Tibial artery (tissue), 4 donors: ENCODE measurements at regions not wholly inside any gene's neighbourhood (a gene's known extent, or its start where the extent isn't known, plus 50 kb on each side); places are given as distances from the start of the nearest gene placed in this dataset.

Source experiments
- DNase-seq, 2 donors: peaks; one replicate each; pipeline ENCODE4 v3.0.0-alpha.2; 2019
- H3K27ac ChIP-seq, 2 donors: fragments of 200-600 bp; sonication (generic) in 1 of 2; 1 replicate in 1 of 2; 2 replicates in 1 of 2; pipeline ENCODE4 v1.5.1; 2018 to 2019; ENCODE audit warnings: mild to moderate bottlenecking in 1 of 2
- H3K27me3 ChIP-seq, 2 donors: fragments of 200-600 bp; sonication (generic) in 1 of 2; one replicate each; pipeline versions ENCODE4 v1.5.1 to v1.6.0; 2016 to 2019
- H3K36me3 ChIP-seq, 3 donors: fragments of 200-600 bp; sonication (generic) in 2 of 3; one replicate each; pipeline ENCODE4 v1.5.1; 2016 to 2019; ENCODE audit warnings: mild to moderate bottlenecking in 2 of 3
- H3K4me1 ChIP-seq, 4 donors: fragments of 200-600 bp; sonication (generic) in 2 of 4; 1 replicate in 3 of 4; 2 replicates in 1 of 4; pipeline ENCODE4 v1.5.1; 2016 to 2019
- H3K4me3 ChIP-seq, 2 donors: fragments of 200-600 bp; sonication (generic) in 1 of 2; 1 replicate in 1 of 2; 2 replicates in 1 of 2; pipeline ENCODE4 v1.5.1; 2018 to 2019; ENCODE audit warnings: mild to moderate bottlenecking in 2 of 2
- H3K9me3 ChIP-seq, 3 donors: fragments of 200-600 bp; sonication (generic) in 1 of 3; one replicate each; pipeline ENCODE4 v1.5.1; 2016 to 2019
- CTCF ChIP-seq, 2 experiments: fragments of 200-600 bp in 1 of 2; fragments of 450-650 bp in 1 of 2; IDR thresholded peaks; one replicate each; pipeline ENCODE4 v1.5.1; 2017 to 2019; ENCODE audit warnings: antibody characterized with exemption in 2 of 2, mild to moderate bottlenecking in 1 of 2, moderate library complexity in 1 of 2
- intact Hi-C: fragments of 100-400 bp; cut with DNase I; formaldehyde crosslinking; loops from one replicate; pipeline ENCODE4 v1.15.0; 2023; ENCODE audit warnings: low total_unique reads

- intact Hi-C loops = no loop called here
- no peaks in the 10 kb centered on the region for H3K27me3 ChIP-seq
- no peak overlapping the region for H3K27ac ChIP-seq
- H3K4me3 ChIP-seq = no peak overlapping the region
- no peak for DNase-seq
- no peak for TF ChIP-seq CTCF (IDR thresholded peaks at IDR 0.05)
- H3K36me3 ChIP-seq = no peaks in the 10 kb centered on the region
- H3K9me3 ChIP-seq = no peaks in the 10 kb centered on the region
- peaks cover 0 to 6% (median 0%) of the 10 kb centered on the region in 4 donors for H3K4me1 ChIP-seq
Measured at GRCh38 chr6:168903613-168904345, 349.9 kb downstream of the THBS2 start.

- intact Hi-C loops = no loop called here
- no peaks in the 10 kb centered on the region for H3K9me3 ChIP-seq
- DNase-seq = no peak
- H3K36me3 ChIP-seq = no peaks in the 10 kb centered on the region
- H3K27me3 ChIP-seq = no peaks in the 10 kb centered on the region
- H3K4me1 ChIP-seq = peaks cover 0 to 12% (median 0%) of the 10 kb centered on the region in 4 donors
- H3K4me3 ChIP-seq = no peak overlapping the region
- TF ChIP-seq CTCF (IDR thresholded peaks at IDR 0.05) = no peak
- no peak overlapping the region for H3K27ac ChIP-seq
Measured at GRCh38 chr6:168902075-168902474, 351.6 kb downstream of the THBS2 start.

- H3K27me3 ChIP-seq = no peaks in the 10 kb centered on the region
- peaks cover 0 to 12% (median 0%) of the 10 kb centered on the region in 4 donors for H3K4me1 ChIP-seq
- H3K4me3 ChIP-seq = no peak overlapping the region
- H3K9me3 ChIP-seq = peaks cover 0 to 6% (median 0%) of the 10 kb centered on the region in 3 donors
- TF ChIP-seq CTCF (IDR thresholded peaks at IDR 0.05) = no peak
- intact Hi-C loops = no loop called here
- DNase-seq = no peak
- H3K36me3 ChIP-seq = no peaks in the 10 kb centered on the region
- peak overlapping the region; percentile 32 to 43 for H3K27ac ChIP-seq
Measured at GRCh38 chr6:168901076-168901475, 352.6 kb downstream of the THBS2 start.

GRCh38 chr6:168896321-168896720, 357.3 kb downstream of the THBS2 start:
- intact Hi-C loops = loop anchor here (10.0 kb wide), 1 partner anchor 428 kb away; no protein-coding TSS in a partner anchor
- DNase-seq = no peak
- no peak overlapping the region for H3K27ac ChIP-seq
- TF ChIP-seq CTCF (IDR thresholded peaks at IDR 0.05) = no peak
- no peaks in the 10 kb centered on the region for H3K36me3 ChIP-seq
- H3K9me3 ChIP-seq = peaks cover 0 to 6% (median 0%) of the 10 kb centered on the region in 3 donors
- no peak overlapping the region for H3K4me3 ChIP-seq
- H3K27me3 ChIP-seq = no peaks in the 10 kb centered on the region
- H3K4me1 ChIP-seq = peaks cover 0 to 12% (median 0%) of the 10 kb centered on the region in 4 donors

- DNase-seq = peak; percentile 72 to 87
- Histone ChIP-seq H3K27ac (no peak overlapping the region), H3K4me1 (peaks cover 0 to 12% (median 0%) of the 10 kb centered on the region in 4 donors), H3K36me3 (no peaks in the 10 kb centered on the region), H3K27me3 (no peaks in the 10 kb centered on the region), H3K4me3 (no peak overlapping the region), H3K9me3 (peaks cover 0 to 6% (median 0%) of the 10 kb centered on the region in 3 donors)
- TF ChIP-seq CTCF (IDR thresholded peaks at IDR 0.05) = peak; percentile 89 to 93
- intact Hi-C loops = loop anchor here (10.0 kb wide), 1 partner anchor 430 kb away; no protein-coding TSS in a partner anchor
Measured at GRCh38 chr6:168895102-168895812, 358.4 kb downstream of the THBS2 start.
